PC-3 (cell line): ENCODE measurements at regions not wholly inside any gene's neighbourhood (a gene's known extent, or its start where the extent isn't known, plus 50 kb on each side); places are given as distances from the start of the nearest gene placed in this dataset.
A peak's percentile ranks its signal among the peaks of the same experiment; 100 is the strongest.

Experiments used
- ATAC-seq: fragments of 200-7000 bp; cut with Tn5 transposase; 2 replicates; pipeline ENCODE4 v1.9.1; 2020; ENCODE audit warnings: mild to moderate bottlenecking, moderate library complexity
- BruUV-seq: library from RNA; stranded (reverse); fragments of 400-500 nt; replicated peaks from 2 replicates; lab custom pipeline; 2021; lab: Mats Ljungman, UMichigan
- CTCF ChIA-PET: fragments of 300-600 bp; sonication (Branson Sonifier 250); formaldehyde crosslinking; loops from one replicate; lab custom pipeline; 2022; ENCODE audit warnings: antibody characterized with exemption; lab: Charles Lee
- POLR2A ChIA-PET: fragments of 300-600 bp; sonication (Branson Sonifier 250); formaldehyde crosslinking; loops from one replicate; lab custom pipeline; 2022; ENCODE audit warnings: antibody characterized with exemption; ENCODE audit not compliant: unreplicated experiment; lab: Charles Lee
- DNase-seq: peaks from one replicate; pipeline ENCODE4 v3.0.0-alpha.2; 2015
- H2AFZ ChIP-seq: fragments of 300-600 bp; sonication (generic); 2 replicates; pipeline ENCODE4 v1.6.0; 2016; ENCODE audit warnings: antibody characterized with exemption, low read length
- H3F3A ChIP-seq: fragments of 300-600 bp; sonication (generic); one replicate; pipeline ENCODE4 v1.6.0; 2017; ENCODE audit warnings: antibody characterized with exemption, low read length, control low read depth, mild to moderate bottlenecking; ENCODE audit not compliant: unreplicated experiment
- H3K27ac ChIP-seq: fragments of 300-600 bp; sonication (generic); 2 replicates; pipeline ENCODE4 v1.5.1; 2016; ENCODE audit warnings: mild to moderate bottlenecking, low read length
- H3K27me3 ChIP-seq: fragments of 300-600 bp; sonication (generic); 2 replicates; pipeline ENCODE4 v1.6.1; 2016; ENCODE audit warnings: low read length, mixed read lengths
- H3K36me3 ChIP-seq: fragments of 300-600 bp; sonication (generic); 2 replicates; pipeline ENCODE4 v1.6.1; 2016; ENCODE audit warnings: low read depth, mixed run types, low read length, mixed read lengths
- H3K4me1 ChIP-seq: fragments of 300-600 bp; sonication (generic); 2 replicates; pipeline ENCODE4 v1.5.1; 2016; ENCODE audit warnings: low read length; ENCODE audit not compliant: insufficient read depth
- H3K4me2 ChIP-seq: fragments of 300-600 bp; sonication (generic); 2 replicates; pipeline ENCODE4 v1.6.0; 2016; ENCODE audit warnings: low read length
- H3K4me3 ChIP-seq: fragments of 300-600 bp; sonication (generic); 2 replicates; pipeline ENCODE4 v1.5.1; 2016; ENCODE audit warnings: mild to moderate bottlenecking, low read length, mixed read lengths
- H3K79me2 ChIP-seq: fragments of 300-600 bp; sonication (generic); 2 replicates; pipeline ENCODE4 v1.6.1; 2017; ENCODE audit warnings: low read length, mixed read lengths
- H3K9ac ChIP-seq: fragments of 300-600 bp; sonication (generic); 2 replicates; pipeline ENCODE4 v1.6.0; 2016; ENCODE audit warnings: mild to moderate bottlenecking, low read length
- H3K9me2 ChIP-seq: fragments of 300-600 bp; sonication (generic); replicated peaks from 2 replicates; pipeline ENCODE4 v1.6.1; 2016; ENCODE audit warnings: mixed run types, low read length, mixed read lengths
- H3K9me3 ChIP-seq: fragments of 300-600 bp; sonication (generic); 2 replicates; pipeline ENCODE4 v1.6.1; 2016; ENCODE audit warnings: low read length, mixed read lengths
- H4K20me1 ChIP-seq: fragments of 300-600 bp; sonication (generic); 2 replicates; pipeline ENCODE4 v1.6.1; 2016; ENCODE audit warnings: low read length, mixed read lengths
- CTCF ChIP-seq: fragments of 300-600 bp; sonication (generic); conservative IDR thresholded peaks from 2 replicates; pipeline ENCODE4 v1.5.1; 2017; ENCODE audit warnings: antibody characterized with exemption, low read depth, mild to moderate bottlenecking, low read length
- EZH2 ChIP-seq: fragments of 300-600 bp; sonication (generic); IDR thresholded peaks from one replicate; pipeline ENCODE4 v1.6.1; 2017; ENCODE audit warnings: antibody characterized with exemption, mild to moderate bottlenecking, low read length; ENCODE audit not compliant: unreplicated experiment
- EZH2phosphoT487 ChIP-seq: fragments of 300-600 bp; sonication (generic); IDR thresholded peaks from 2 replicates; pipeline ENCODE4 v1.6.1; 2018; ENCODE audit warnings: mild to moderate bottlenecking, antibody characterized with exemption, low read length, borderline replicate concordance
- intact Hi-C: fragments of 100-400 bp; cut with micrococcal nuclease; formaldehyde crosslinking; loops from 2 replicates; pipeline ENCODE4 v1.9.0; 2023

- H3K36me3 ChIP-seq, result no peaks in the 10 kb centered on the region
- H3K27ac ChIP-seq, result no peak overlapping the region
- TF ChIP-seq EZH2 (no peak), CTCF (peak; percentile 83), EZH2phosphoT487 (no peak)
- POLR2A ChIA-PET, result no interaction called here
- CTCF ChIA-PET, result no interaction called here
- 0 out of 2 replicates have a peak, but pooled peaks cover 4% of the 10 kb centered on the region for H3K4me1 ChIP-seq
- no peaks in the 10 kb centered on the region for H3K9me3 ChIP-seq
- H3K4me2 ChIP-seq, result peak overlapping the region; percentile 49
- H3K9me2 ChIP-seq, result no peaks in the 10 kb centered on the region
- intact Hi-C loops, result loop anchor here (1.0 to 10.0 kb wide), 6 partner anchors 163 to 690 kb away; no protein-coding TSS in a partner anchor
- no TSS peak for BruUV-seq
- no peaks in the 10 kb centered on the region for H3K79me2 ChIP-seq
- ATAC-seq, result peak; percentile 35; the same call in 1 of the 2 replicates
- H3K4me3 ChIP-seq, result no peak overlapping the region
- H4K20me1 ChIP-seq, result no peaks in the 10 kb centered on the region
- no peak overlapping the region for H3K9ac ChIP-seq
- peak overlapping the region; percentile 53; the same call in 1 of the 2 replicates for H2AFZ ChIP-seq
- H3F3A ChIP-seq, result no peaks in the 10 kb centered on the region
- no peaks in the 10 kb centered on the region for H3K27me3 ChIP-seq
- DNase-seq, result peak; percentile 70
Measured at GRCh38 chr9:78601957-78602565, 305.1 kb downstream of the PSAT1 start.

- Histone ChIP-seq H3F3A (no peaks in the 10 kb centered on the region), H3K9me2 (no peaks in the 10 kb centered on the region), H4K20me1 (no peaks in the 10 kb centered on the region), H3K4me1 (0 out of 2 replicates have a peak, but pooled peaks cover 4% of the 10 kb centered on the region), H3K27ac (no peak overlapping the region), H3K27me3 (no peaks in the 10 kb centered on the region), H2AFZ (no peak overlapping the region), H3K79me2 (no peaks in the 10 kb centered on the region), H3K9ac (no peak overlapping the region), H3K4me3 (no peak overlapping the region), H3K4me2 (no peak overlapping the region), H3K9me3 (no peaks in the 10 kb centered on the region), H3K36me3 (no peaks in the 10 kb centered on the region)
- DNase-seq (no peak), ATAC-seq (no peak)
- CTCF ChIA-PET, result no interaction called here
- TF ChIP-seq EZH2, result no peak
- TF ChIP-seq CTCF, result no peak
- no peak for TF ChIP-seq EZH2phosphoT487
- no TSS peak for BruUV-seq
- intact Hi-C loops, result loop anchor here (10.0 kb wide), 2 partner anchors 379 to 419 kb away; no protein-coding TSS in a partner anchor
- POLR2A ChIA-PET, result no interaction called here
Measured at GRCh38 chr9:78605041-78606000, 308.4 kb downstream of the PSAT1 start.
